H1 (cell line): ENCODE measurements at regions not wholly inside any gene's neighbourhood (a gene's known extent, or its start where the extent isn't known, plus 50 kb on each side); places are given as distances from the start of the nearest gene placed in this dataset.

ENCODE experiments used
- ASH2L ChIP-seq: fragments of 200-600, 300-600 bp; sonication (generic); IDR thresholded peaks from one replicate; pipeline ENCODE4 v1.7.1; 2017; ENCODE audit warnings: low read length
- BACH1 ChIP-seq: IDR thresholded peaks from 2 replicates; pipeline ENCODE4 v1.6.1; 2012; ENCODE audit warnings: low read length, improper control_type of control experiment
- BCL11A ChIP-seq, 2 experiments: IDR thresholded peaks; one replicate each; pipeline ENCODE4 v1.6.1; 2011; ENCODE audit warnings: low read depth in 2 of 2, low read length in 2 of 2, mild to moderate bottlenecking in 2 of 2
- CBX8 ChIP-seq: fragments of 300-800, 300-1000 bp; sonication (generic); IDR thresholded peaks from 2 replicates; pipeline ENCODE4 v1.7.1; 2016; ENCODE audit warnings: low read depth, low read length, borderline replicate concordance
- CHD2 ChIP-seq: IDR thresholded peaks from 2 replicates; pipeline ENCODE4 v1.6.1; 2012; ENCODE audit warnings: low read length, improper control_type of control experiment
- CHD7 ChIP-seq: fragments of 300-600 bp; sonication (generic); IDR thresholded peaks from 2 replicates; pipeline ENCODE4 v1.7.1; 2012; ENCODE audit warnings: low read length, moderate library complexity, mild to moderate bottlenecking, inconsistent platforms; ENCODE audit not compliant: insufficient replicate concordance
- EP300 ChIP-seq, 2 experiments: IDR thresholded peaks; 1 replicate in 1 of 2; 2 replicates in 1 of 2; pipeline ENCODE4 v1.6.1; 2011 to 2012; ENCODE audit warnings: low read depth in 2 of 2, low read length in 2 of 2, mild to moderate bottlenecking in 2 of 2, borderline replicate concordance in 1 of 2, inconsistent platforms in 1 of 2, moderate library complexity in 1 of 2
- FOSL1 ChIP-seq: IDR thresholded peaks from 2 replicates; pipeline ENCODE4 v1.6.1; 2011; ENCODE audit warnings: mild to moderate bottlenecking, low read depth, low read length, moderate library complexity; ENCODE audit not compliant: insufficient read depth
- HDAC6 ChIP-seq: IDR thresholded peaks from one replicate; pipeline ENCODE4 v1.7.1; 2012; ENCODE audit warnings: low read depth, mild to moderate bottlenecking, inconsistent platforms, low read length, moderate library complexity
- SIRT6 ChIP-seq: IDR thresholded peaks from one replicate; pipeline ENCODE4 v1.7.1; 2012; ENCODE audit warnings: low read length, inconsistent platforms
- SP4 ChIP-seq: IDR thresholded peaks from 2 replicates; pipeline ENCODE4 v1.6.1; 2012; ENCODE audit warnings: low read length, inconsistent platforms
- SUZ12 ChIP-seq: fragments of 200-600 bp; sonication (generic); IDR thresholded peaks from 2 replicates; pipeline ENCODE4 v1.6.1; 2012; ENCODE audit warnings: mild to moderate bottlenecking, inconsistent platforms, low read length, moderate library complexity, mixed read lengths

- TF ChIP-seq CHD7 (no peak), BACH1 (no peak), HDAC6 (no peak), ASH2L (no peak), FOSL1 (no peak), EP300 (IDR thresholded peaks at IDR 0.05; ENCODE audit: borderline replicate concordance in 1 of 2, low read depth in 2 of 2, low read length in 2 of 2) (no peak), SP4 (no peak), SUZ12 (no peak), CHD2 (no peak), CBX8 (no peak), SIRT6 (no peak), BCL11A (IDR thresholded peaks at IDR 0.05; ENCODE audit: low read depth in 2 of 2, low read length in 2 of 2) (no peak)
Observed at GRCh38 chr11:110809417-110810199, 97.4 kb upstream of the ARHGAP20 start (continued).
